Kidney (tissue), 13 donors: ENCODE measurements at regions not wholly inside any gene's neighbourhood (a gene's known extent, or its start where the extent isn't known, plus 50 kb on each side); places are given as distances from the start of the nearest gene placed in this dataset.

ENCODE experiments used
- DNase-seq, 5 donors: peaks; one replicate each; pipeline ENCODE4 v3.0.0-alpha.2; 2013 to 2020
- FAIRE-seq: peaks from 2 replicates; lab custom pipeline; 2012; peaks lifted over from hg19 to GRCh38; lab: Jason Lieb, UNC
- H3K27ac ChIP-seq, 2 donors: one replicate each; pipeline ENCODE4 v1.7.0; 2013; ENCODE audit warnings: low read depth in 2 of 2, low read length in 2 of 2, inconsistent platforms in 1 of 2
- H3K27me3 ChIP-seq: one replicate; pipeline ENCODE4 v1.7.1; 2013; ENCODE audit warnings: low read length, inconsistent platforms; ENCODE audit not compliant: control insufficient read depth, insufficient read depth
- H3K36me3 ChIP-seq, 3 donors: one replicate each; pipeline versions ENCODE4 v1.7.0 to v1.7.1; 2013; ENCODE audit warnings: low read length in 3 of 3, control low read depth in 1 of 3, inconsistent platforms in 1 of 3; ENCODE audit not compliant: insufficient read depth in 3 of 3, control insufficient read depth in 2 of 3
- H3K4me1 ChIP-seq, 3 donors: one replicate each; pipeline versions ENCODE4 v1.7.0 to v1.7.1; 2013; ENCODE audit warnings: low read length in 3 of 3, inconsistent platforms in 1 of 3, low read depth in 1 of 3; ENCODE audit not compliant: control insufficient read depth in 2 of 3, insufficient read depth in 2 of 3
- H3K4me3 ChIP-seq, 3 donors: one replicate each; pipeline versions ENCODE4 v1.7.0 to v1.8.1; 2013; ENCODE audit warnings: low read length in 3 of 3, control low read depth in 1 of 3, inconsistent platforms in 1 of 3
- H3K9ac ChIP-seq, 3 donors: one replicate each; pipeline versions ENCODE4 v1.7.0 to v1.7.1; 2013; ENCODE audit warnings: low read length in 3 of 3, control low read depth in 1 of 3, inconsistent platforms in 1 of 3
- H3K9me3 ChIP-seq, 3 donors: one replicate each; pipeline versions ENCODE4 v1.7.0 to v1.7.1; 2013; ENCODE audit warnings: low read length in 3 of 3, control low read depth in 1 of 3, inconsistent platforms in 1 of 3; ENCODE audit not compliant: control insufficient read depth in 2 of 3, insufficient read depth in 1 of 3
- CTCF ChIP-seq: IDR thresholded peaks from 3 replicates; pipeline ENCODE4 v1.5.1; 2012; ENCODE audit warnings: mild to moderate bottlenecking, moderate library complexity, borderline replicate concordance; ENCODE audit not compliant: insufficient read depth; ENCODE audit errors: extremely low read depth
- intact Hi-C: fragments of 100-400 bp; cut with DNase I; formaldehyde crosslinking; loops from one replicate; pipeline ENCODE4 v1.11.1; 2022
- donor health status: control.
- donor health status: control.
- donor health status: control.
- donor health status: control.
- donor health status: control.
- donor health status: DM: yes; HTN: yes; CAD: no.
- donor health status: Normal renal cell carcinoma (clear cell type).

GRCh38 chr10:120381931-120382330 lies 75.1 kb upstream of the PLPP4 start:
- no peak for FAIRE-seq
- H3K9ac ChIP-seq: no peak overlapping the region
- TF ChIP-seq CTCF: no peak
- H3K36me3 ChIP-seq: no peaks in the 10 kb centered on the region
- intact Hi-C loops: no loop called here
- no peak for DNase-seq
- no peaks in the 10 kb centered on the region for H3K9me3 ChIP-seq
- no peak overlapping the region for H3K4me3 ChIP-seq
- H3K27ac ChIP-seq: no peak overlapping the region
- H3K4me1 ChIP-seq: no peaks in the 10 kb centered on the region
- no peaks in the 10 kb centered on the region for H3K27me3 ChIP-seq

GRCh38 chr10:120382360-120382759 lies 74.7 kb upstream of the PLPP4 start:
- H3K9me3 ChIP-seq: no peaks in the 10 kb centered on the region
- H3K4me3 ChIP-seq: no peak overlapping the region
- no peak overlapping the region for H3K27ac ChIP-seq
- no peak for TF ChIP-seq CTCF
- H3K9ac ChIP-seq: no peak overlapping the region
- no peaks in the 10 kb centered on the region for H3K27me3 ChIP-seq
- H3K36me3 ChIP-seq: no peaks in the 10 kb centered on the region
- FAIRE-seq (no peak), DNase-seq (no peak)
- H3K4me1 ChIP-seq: no peaks in the 10 kb centered on the region
- intact Hi-C loops: no loop called here

- intact Hi-C loops: no loop called here
- H3K9ac ChIP-seq: no peak overlapping the region
- H3K27ac ChIP-seq: no peak overlapping the region
- no peaks in the 10 kb centered on the region for H3K9me3 ChIP-seq
- no peaks in the 10 kb centered on the region for H3K27me3 ChIP-seq
- no peaks in the 10 kb centered on the region for H3K4me1 ChIP-seq
- no peak for TF ChIP-seq CTCF
- DNase-seq (peak in 2 of 5 donors; percentile 17 to 19), FAIRE-seq (no peak)
- no peaks in the 10 kb centered on the region for H3K36me3 ChIP-seq
- H3K4me3 ChIP-seq: no peak overlapping the region
These were observed 71.0 kb upstream of the PLPP4 start for GRCh38 chr10:120385992-120386391.

- Histone ChIP-seq H3K27me3 (no peaks in the 10 kb centered on the region), H3K9ac (no peak overlapping the region), H3K4me1 (no peaks in the 10 kb centered on the region), H3K4me3 (no peak overlapping the region), H3K36me3 (no peaks in the 10 kb centered on the region), H3K27ac (no peak overlapping the region), H3K9me3 (no peaks in the 10 kb centered on the region)
- intact Hi-C loops: no loop called here
- no peak for TF ChIP-seq CTCF
- no peak for DNase-seq
- no peak for FAIRE-seq
These were observed 70.1 kb upstream of the PLPP4 start for GRCh38 chr10:120386896-120387295.
